Vagina (tissue), 2 donors: ENCODE measurements at regions not wholly inside any gene's neighbourhood (a gene's known extent, or its start where the extent isn't known, plus 50 kb on each side); places are given as distances from the start of the nearest gene placed in this dataset.

ENCODE experiments used
- DNase-seq, 2 donors: peaks; one replicate each; pipeline ENCODE4 v3.0.0-alpha.2; 2017; ENCODE audit errors: extremely low spot score in 2 of 2
- H3K27ac ChIP-seq: fragments of 200-600 bp; sonication (generic); one replicate; pipeline ENCODE4 v1.5.1; 2019
- H3K27me3 ChIP-seq: fragments of 200-600 bp; sonication (generic); one replicate; pipeline ENCODE4 v1.5.1; 2019
- H3K36me3 ChIP-seq, 2 donors: fragments of 200-600 bp; sonication (generic); one replicate each; pipeline ENCODE4 v1.5.1; 2017 to 2019
- H3K4me1 ChIP-seq: fragments of 200-600 bp; sonication (generic); one replicate; pipeline ENCODE4 v1.5.1; 2019
- H3K4me3 ChIP-seq, 2 donors: fragments of 200-600 bp; sonication (generic); 1 replicate in 1 of 2; 2 replicates in 1 of 2; pipeline ENCODE4 v1.5.1; 2016 to 2019
- H3K9me3 ChIP-seq: fragments of 200-600 bp; sonication (generic); one replicate; pipeline ENCODE4 v1.5.1; 2019
- POLR2A ChIP-seq, 2 donors: fragments of 450-650 bp; IDR thresholded peaks; one replicate each; pipeline ENCODE4 v1.6.1; 2017; ENCODE audit warnings: antibody characterized with exemption in 2 of 2, mild to moderate bottlenecking in 2 of 2, moderate library complexity in 2 of 2
- POLR2AphosphoS5 ChIP-seq, 2 donors: sonication (generic); formaldehyde crosslinking; IDR thresholded peaks; one replicate each; pipeline ENCODE4 v1.9.0; 2017; ENCODE audit warnings: antibody characterized with exemption in 2 of 2, mild to moderate bottlenecking in 2 of 2, low read depth in 1 of 2; ENCODE audit not compliant: insufficient read depth in 1 of 2
- intact Hi-C: fragments of 100-400 bp; cut with DNase I; formaldehyde crosslinking; loops from one replicate; pipeline ENCODE4 v1.15.1; 2023
- TF ChIP-seq, protein P1 (sequence below), 3 experiments: fragments of 450-650 bp in 2 of 3; fragments of 200-600 bp in 1 of 3; sonication (generic) in 1 of 3; IDR thresholded peaks; one replicate each; pipeline ENCODE4 v1.5.1; 2017 to 2019; ENCODE audit warnings: antibody characterized with exemption in 3 of 3, mild to moderate bottlenecking in 2 of 3, moderate library complexity in 2 of 3

GRCh38 chr2:3982160-3982559 is 278.8 kb downstream of the DCDC2C start:
- no peak for TF ChIP-seq POLR2AphosphoS5 (IDR thresholded peaks at IDR 0.05; ENCODE audit: insufficient read depth in 1 of 2, low read depth in 1 of 2)
- no peak for TF ChIP-seq POLR2A (IDR thresholded peaks at IDR 0.05)
- TF ChIP-seq, protein P1, sequence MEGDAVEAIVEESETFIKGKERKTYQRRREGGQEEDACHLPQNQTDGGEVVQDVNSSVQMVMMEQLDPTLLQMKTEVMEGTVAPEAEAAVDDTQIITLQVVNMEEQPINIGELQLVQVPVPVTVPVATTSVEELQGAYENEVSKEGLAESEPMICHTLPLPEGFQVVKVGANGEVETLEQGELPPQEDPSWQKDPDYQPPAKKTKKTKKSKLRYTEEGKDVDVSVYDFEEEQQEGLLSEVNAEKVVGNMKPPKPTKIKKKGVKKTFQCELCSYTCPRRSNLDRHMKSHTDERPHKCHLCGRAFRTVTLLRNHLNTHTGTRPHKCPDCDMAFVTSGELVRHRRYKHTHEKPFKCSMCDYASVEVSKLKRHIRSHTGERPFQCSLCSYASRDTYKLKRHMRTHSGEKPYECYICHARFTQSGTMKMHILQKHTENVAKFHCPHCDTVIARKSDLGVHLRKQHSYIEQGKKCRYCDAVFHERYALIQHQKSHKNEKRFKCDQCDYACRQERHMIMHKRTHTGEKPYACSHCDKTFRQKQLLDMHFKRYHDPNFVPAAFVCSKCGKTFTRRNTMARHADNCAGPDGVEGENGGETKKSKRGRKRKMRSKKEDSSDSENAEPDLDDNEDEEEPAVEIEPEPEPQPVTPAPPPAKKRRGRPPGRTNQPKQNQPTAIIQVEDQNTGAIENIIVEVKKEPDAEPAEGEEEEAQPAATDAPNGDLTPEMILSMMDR (IDR thresholded peaks at IDR 0.05), result no peak
- no peak overlapping the region for H3K4me3 ChIP-seq
- no peaks in the 10 kb centered on the region for H3K27me3 ChIP-seq
- H3K27ac ChIP-seq, result no peak overlapping the region
- intact Hi-C loops, result no loop called here
- H3K4me1 ChIP-seq, result no peaks in the 10 kb centered on the region
- H3K9me3 ChIP-seq, result no peaks in the 10 kb centered on the region
- H3K36me3 ChIP-seq, result no peaks in the 10 kb centered on the region
- no peak for DNase-seq

GRCh38 chr2:3986063-3986462 is 282.7 kb downstream of the DCDC2C start:
- intact Hi-C loops, result no loop called here
- no peaks in the 10 kb centered on the region for H3K36me3 ChIP-seq
- DNase-seq, result no peak
- H3K9me3 ChIP-seq, result no peaks in the 10 kb centered on the region
- H3K4me1 ChIP-seq, result no peaks in the 10 kb centered on the region
- TF ChIP-seq, protein P1 (IDR thresholded peaks at IDR 0.05), result no peak
- TF ChIP-seq POLR2A (IDR thresholded peaks at IDR 0.05), result no peak
- no peak for TF ChIP-seq POLR2AphosphoS5 (IDR thresholded peaks at IDR 0.05; ENCODE audit: insufficient read depth in 1 of 2, low read depth in 1 of 2)
- H3K4me3 ChIP-seq, result no peak overlapping the region
- H3K27me3 ChIP-seq, result no peaks in the 10 kb centered on the region
- H3K27ac ChIP-seq, result no peak overlapping the region

DNA sequence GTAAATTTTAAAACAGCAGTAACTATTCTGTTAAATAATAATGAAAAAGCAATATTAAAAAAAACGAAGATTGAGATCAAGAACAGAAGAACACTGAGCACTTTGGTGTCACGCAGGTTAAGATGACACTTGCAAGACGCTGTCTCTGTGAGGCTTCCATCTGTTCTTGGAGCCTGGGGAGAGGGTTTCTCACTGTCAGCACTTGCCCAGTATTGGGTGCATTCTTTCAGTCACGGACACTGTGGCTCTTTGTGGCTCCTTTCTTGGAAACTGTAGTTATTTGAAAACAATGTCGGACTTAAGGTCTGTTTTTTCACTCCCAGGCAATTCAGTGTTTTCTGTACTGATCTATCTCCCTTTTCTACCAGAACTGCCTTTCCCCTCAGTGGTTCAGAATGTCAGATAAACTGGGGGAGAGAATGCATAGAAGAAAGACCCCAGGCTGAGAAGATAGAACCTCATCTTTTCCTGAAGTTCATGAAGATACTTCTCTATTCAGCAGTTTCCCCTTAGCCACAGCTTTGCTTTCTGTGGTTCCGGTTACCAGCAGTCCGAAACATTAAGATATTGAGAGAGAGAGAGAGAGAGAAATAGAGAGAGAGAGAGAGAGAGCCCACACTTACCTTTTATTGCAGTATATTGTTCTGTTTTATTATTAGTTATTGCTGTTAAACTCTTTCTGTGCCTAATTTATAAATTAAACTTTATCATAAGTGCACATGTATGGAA is 283.3 kb downstream of the DCDC2C start:
- H3K27ac ChIP-seq, result no peak overlapping the region
- H3K4me1 ChIP-seq, result no peaks in the 10 kb centered on the region
- TF ChIP-seq POLR2AphosphoS5 (IDR thresholded peaks at IDR 0.05; ENCODE audit: insufficient read depth in 1 of 2, low read depth in 1 of 2), result no peak
- TF ChIP-seq POLR2A (IDR thresholded peaks at IDR 0.05), result no peak
- TF ChIP-seq, protein P1 (IDR thresholded peaks at IDR 0.05), result no peak
- H3K36me3 ChIP-seq, result no peaks in the 10 kb centered on the region
- intact Hi-C loops, result no loop called here
- no peak for DNase-seq
- no peaks in the 10 kb centered on the region for H3K27me3 ChIP-seq
- H3K9me3 ChIP-seq, result no peaks in the 10 kb centered on the region
- H3K4me3 ChIP-seq, result no peak overlapping the region

DNA sequence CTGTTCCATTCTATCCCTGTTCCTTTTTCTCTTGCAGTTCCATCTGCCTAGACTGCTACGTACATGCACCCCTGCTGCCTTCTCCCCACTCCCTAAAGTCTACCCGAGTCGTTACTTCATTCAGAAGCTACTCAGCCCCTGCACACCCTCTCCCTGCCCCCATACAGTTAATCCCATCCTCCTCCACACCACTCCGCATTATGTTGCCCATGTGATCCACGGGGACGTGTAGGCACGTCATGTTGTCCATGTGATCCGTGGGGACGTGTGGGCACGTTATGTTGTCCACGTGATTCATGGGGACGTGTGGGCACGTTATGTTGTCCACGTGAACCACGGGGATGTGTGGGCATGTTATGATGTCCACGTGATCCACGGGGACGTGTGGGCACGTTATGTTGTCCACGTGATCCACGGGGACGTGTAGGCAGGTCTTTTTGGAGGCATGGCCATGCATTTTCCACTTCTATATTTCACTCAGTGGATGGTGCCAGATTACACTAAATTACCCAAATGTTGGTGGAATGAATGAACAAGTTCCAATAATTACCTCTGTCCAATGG is 299.5 kb downstream of the DCDC2C start:
- Histone ChIP-seq H3K4me3 (no peak overlapping the region), H3K36me3 (no peaks in the 10 kb centered on the region), H3K9me3 (no peaks in the 10 kb centered on the region), H3K4me1 (no peaks in the 10 kb centered on the region), H3K27me3 (no peaks in the 10 kb centered on the region), H3K27ac (no peak overlapping the region)
- intact Hi-C loops, result no loop called here
- DNase-seq, result no peak
- TF ChIP-seq POLR2A (IDR thresholded peaks at IDR 0.05) (no peak), POLR2AphosphoS5 (IDR thresholded peaks at IDR 0.05; ENCODE audit: insufficient read depth in 1 of 2, low read depth in 1 of 2) (no peak)
- TF ChIP-seq, protein P1 (IDR thresholded peaks at IDR 0.05), result no peak

DNA sequence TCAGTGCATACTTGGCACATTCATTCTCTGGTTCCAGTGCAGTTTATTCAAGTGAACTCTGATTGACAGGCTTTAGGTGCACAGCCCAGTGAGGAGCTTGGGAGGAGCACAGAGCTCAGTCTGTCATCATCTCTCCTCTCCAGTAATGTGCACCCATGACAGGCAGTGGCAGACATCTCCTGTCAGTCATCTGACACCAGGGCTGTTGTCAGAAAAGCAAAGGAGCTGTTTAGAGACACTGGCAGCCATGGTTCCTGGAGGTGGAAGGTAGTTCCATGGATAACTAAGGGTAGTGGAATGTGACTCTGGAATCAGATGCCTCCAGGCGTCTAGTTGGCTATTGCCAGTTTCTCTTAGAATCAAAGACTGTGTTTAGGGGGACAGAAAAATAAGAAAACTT is 308.8 kb downstream of the DCDC2C start:
- Histone ChIP-seq H3K4me3 (no peak overlapping the region), H3K27ac (no peak overlapping the region), H3K36me3 (no peaks in the 10 kb centered on the region), H3K27me3 (no peaks in the 10 kb centered on the region), H3K9me3 (no peaks in the 10 kb centered on the region), H3K4me1 (no peaks in the 10 kb centered on the region)
- DNase-seq, result no peak
- intact Hi-C loops, result no loop called here
- TF ChIP-seq, protein P1 (IDR thresholded peaks at IDR 0.05), result no peak
- no peak for TF ChIP-seq POLR2A (IDR thresholded peaks at IDR 0.05)
- TF ChIP-seq POLR2AphosphoS5 (IDR thresholded peaks at IDR 0.05; ENCODE audit: insufficient read depth in 1 of 2, low read depth in 1 of 2), result no peak
